HG02943 (cell line): ENCODE measurements at regions not wholly inside any gene's neighbourhood (a gene's known extent, or its start where the extent isn't known, plus 50 kb on each side); places are given as distances from the start of the nearest gene placed in this dataset.
"Not testable (repeated sequence)": the region's sequence is repeated elsewhere in the genome, so short reads cannot be mapped to it uniquely, and the experiment has no call there.

Experiments
- ATAC-seq: cut with Tn5 transposase; IDR thresholded peaks from one replicate; pipeline ENCODE4 v1.9.1; 2021; ENCODE audit warnings: mild to moderate bottlenecking, low read depth, moderate library complexity; ENCODE audit not compliant: unreplicated experiment

GRCh38 chr16:56029026-56029425 lies 153.9 kb upstream of the CES5A start:
- ATAC-seq = no peak

- ATAC-seq = no peak
These were observed 147.6 kb upstream of the CES5A start for GRCh38 chr16:56022818-56023217.

- no peak for ATAC-seq
These were observed 144.1 kb upstream of the CES5A start for GRCh38 chr16:56019274-56019673.

- ATAC-seq = no peak
These were observed 138.9 kb upstream of the CES5A start for GRCh38 chr16:56013962-56014552.

GRCh38 chr16:56012482-56012811 lies 137.3 kb upstream of the CES5A start:
- no peak for ATAC-seq

- ATAC-seq = no peak
These were observed 136.8 kb upstream of the CES5A start for GRCh38 chr16:56011808-56012481.

GRCh38 chr16:56005958-56006357 lies 130.8 kb upstream of the CES5A start:
- no peak for ATAC-seq

GRCh38 chr16:55999683-56000082 lies 124.5 kb upstream of the CES5A start:
- ATAC-seq = no peak

- no peak for ATAC-seq
These were observed 117.9 kb upstream of the CES5A start for GRCh38 chr16:55993088-55993487.

GRCh38 chr16:55992551-55992950 lies 117.4 kb upstream of the CES5A start:
- ATAC-seq = no peak

GRCh38 chr16:55991843-55992242 lies 116.7 kb upstream of the CES5A start:
- no peak for ATAC-seq

GRCh38 chr16:55989569-55989907 lies 114.4 kb upstream of the CES5A start:
- no peak for ATAC-seq

- ATAC-seq = not testable (repeated sequence)
These were observed 113.8 kb upstream of the CES5A start for GRCh38 chr16:55988850-55989568.

GRCh38 chr16:55988013-55988412 lies 112.8 kb upstream of the CES5A start:
- no peak for ATAC-seq

GRCh38 chr16:55982597-55982996 lies 107.4 kb upstream of the CES5A start:
- no peak for ATAC-seq

GRCh38 chr16:55981557-55981956 lies 106.4 kb upstream of the CES5A start:
- ATAC-seq = no peak

- ATAC-seq = no peak
These were observed 101.6 kb upstream of the CES5A start for GRCh38 chr16:55976815-55977214.

- no peak for ATAC-seq
These were observed 96.3 kb upstream of the CES5A start for GRCh38 chr16:55971447-55971846.

GRCh38 chr16:55968221-55968620 lies 93.0 kb upstream of the CES5A start:
- ATAC-seq = no peak

- no peak for ATAC-seq
These were observed 89.8 kb upstream of the CES5A start for GRCh38 chr16:55964923-55965475.

- ATAC-seq = no peak
These were observed 80.7 kb upstream of the CES5A start for GRCh38 chr16:55955845-55956244.

GRCh38 chr16:55955424-55955823 lies 80.3 kb upstream of the CES5A start:
- ATAC-seq = no peak
